ENCODE measurements at regions not wholly inside any gene's neighbourhood (a gene's known extent, or its start where the extent isn't known, plus 50 kb on each side); places are given as distances from the start of the nearest gene placed in this dataset.

DNA sequence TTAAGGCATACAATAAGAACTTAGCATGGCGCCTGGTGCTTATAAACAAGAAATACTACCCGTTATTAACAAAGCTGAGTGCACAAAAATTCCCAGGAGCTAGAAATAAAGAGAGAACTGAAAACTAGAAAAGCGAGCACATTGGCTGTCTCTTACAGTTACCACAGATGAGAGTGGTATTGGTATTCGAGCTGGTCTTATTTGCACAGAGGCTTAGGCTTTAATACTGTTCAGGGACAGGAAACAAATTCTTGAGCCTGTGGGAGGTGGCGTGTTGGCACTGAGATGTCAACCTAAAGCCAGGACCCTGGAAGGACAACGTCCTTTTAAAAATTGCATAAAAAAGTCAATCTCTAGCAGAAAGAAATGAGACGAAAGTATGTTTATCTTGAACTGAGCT is 67.3 kb upstream of the IGFBP2 start:
- DNase-seq (ENCODE audit: low read depth, low spot score), result no peak
- H3K4me3 ChIP-seq (ENCODE audit: low read depth, low read length), result no peak overlapping the region
- in situ Hi-C loops (cut with HindIII; ENCODE audit: low sequenced_read_pairs), result no loop called here

GRCh38 chr2:216568576-216568975 is 64.6 kb upstream of the IGFBP2 start:
- in situ Hi-C loops (cut with HindIII; ENCODE audit: low sequenced_read_pairs), result no loop called here
- no peak overlapping the region for H3K4me3 ChIP-seq (ENCODE audit: low read depth, low read length)

More for the DNA sequence above, 67.3 kb upstream of the IGFBP2 start:
- TF ChIP-seq, protein P1, sequence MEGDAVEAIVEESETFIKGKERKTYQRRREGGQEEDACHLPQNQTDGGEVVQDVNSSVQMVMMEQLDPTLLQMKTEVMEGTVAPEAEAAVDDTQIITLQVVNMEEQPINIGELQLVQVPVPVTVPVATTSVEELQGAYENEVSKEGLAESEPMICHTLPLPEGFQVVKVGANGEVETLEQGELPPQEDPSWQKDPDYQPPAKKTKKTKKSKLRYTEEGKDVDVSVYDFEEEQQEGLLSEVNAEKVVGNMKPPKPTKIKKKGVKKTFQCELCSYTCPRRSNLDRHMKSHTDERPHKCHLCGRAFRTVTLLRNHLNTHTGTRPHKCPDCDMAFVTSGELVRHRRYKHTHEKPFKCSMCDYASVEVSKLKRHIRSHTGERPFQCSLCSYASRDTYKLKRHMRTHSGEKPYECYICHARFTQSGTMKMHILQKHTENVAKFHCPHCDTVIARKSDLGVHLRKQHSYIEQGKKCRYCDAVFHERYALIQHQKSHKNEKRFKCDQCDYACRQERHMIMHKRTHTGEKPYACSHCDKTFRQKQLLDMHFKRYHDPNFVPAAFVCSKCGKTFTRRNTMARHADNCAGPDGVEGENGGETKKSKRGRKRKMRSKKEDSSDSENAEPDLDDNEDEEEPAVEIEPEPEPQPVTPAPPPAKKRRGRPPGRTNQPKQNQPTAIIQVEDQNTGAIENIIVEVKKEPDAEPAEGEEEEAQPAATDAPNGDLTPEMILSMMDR (IDR thresholded peaks at IDR 0.05; ENCODE audit: low read depth, low read length), result no peak

GRCh38 chr2:216569765-216570164 is 63.5 kb upstream of the IGFBP2 start:
- TF ChIP-seq, protein P1 (IDR thresholded peaks at IDR 0.05; ENCODE audit: low read depth, low read length), result no peak
- no peak overlapping the region for H3K4me3 ChIP-seq (ENCODE audit: low read depth, low read length)
- in situ Hi-C loops (cut with HindIII; ENCODE audit: low sequenced_read_pairs), result no loop called here
- DNase-seq (ENCODE audit: low read depth, low spot score), result no peak

More at GRCh38 chr2:216568576-216568975, 64.6 kb upstream of the IGFBP2 start:
- DNase-seq (ENCODE audit: low read depth, low spot score), result no peak
- TF ChIP-seq, protein P1 (IDR thresholded peaks at IDR 0.05; ENCODE audit: low read depth, low read length), result no peak

GRCh38 chr2:216570357-216570756 is 62.9 kb upstream of the IGFBP2 start:
- no peak for DNase-seq (ENCODE audit: low read depth, low spot score)
- in situ Hi-C loops (cut with HindIII; ENCODE audit: low sequenced_read_pairs), result no loop called here
- no peak overlapping the region for H3K4me3 ChIP-seq (ENCODE audit: low read depth, low read length)
- TF ChIP-seq, protein P1 (IDR thresholded peaks at IDR 0.05; ENCODE audit: low read depth, low read length), result no peak

- no peak for DNase-seq (ENCODE audit: low read depth, low spot score)
- in situ Hi-C loops (cut with HindIII; ENCODE audit: low sequenced_read_pairs), result no loop called here
- TF ChIP-seq, protein P1 (IDR thresholded peaks at IDR 0.05; ENCODE audit: low read depth, low read length), result no peak
- no peak overlapping the region for H3K4me3 ChIP-seq (ENCODE audit: low read depth, low read length)
Measured at GRCh38 chr2:216571178-216571908, 61.9 kb upstream of the IGFBP2 start.

DNA sequence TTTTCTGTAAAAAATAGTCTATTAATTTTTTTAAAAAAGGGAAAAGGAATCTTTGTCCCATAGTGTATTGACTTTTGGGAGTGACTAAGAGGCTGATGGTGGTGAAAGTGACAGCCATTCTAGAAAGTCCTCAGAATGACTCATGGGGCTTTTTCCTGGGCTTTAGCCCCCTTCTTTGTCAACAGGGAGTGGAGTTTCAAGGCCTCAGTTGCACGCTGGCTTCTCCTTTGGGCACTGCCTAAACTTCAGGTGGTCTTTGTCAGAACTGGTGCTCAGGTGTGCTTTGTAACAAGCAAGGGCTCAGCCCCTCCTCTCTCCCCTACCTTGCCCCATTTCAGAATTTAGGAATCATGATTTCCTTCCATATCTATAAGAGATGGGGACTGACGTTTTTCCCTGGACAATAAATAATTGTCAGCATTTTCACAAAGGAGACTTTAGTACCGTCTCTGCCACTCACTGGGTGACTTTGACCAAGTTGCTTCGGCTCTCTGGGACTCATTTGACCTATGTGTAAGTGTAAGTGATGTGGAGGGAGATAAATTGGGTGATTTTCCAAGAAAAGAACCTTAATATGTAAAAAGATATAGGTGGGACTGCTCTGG is 61.2 kb upstream of the IGFBP2 start:
- TF ChIP-seq, protein P1 (IDR thresholded peaks at IDR 0.05; ENCODE audit: low read depth, low read length), result no peak
- no peak for DNase-seq (ENCODE audit: low read depth, low spot score)
- in situ Hi-C loops (cut with HindIII; ENCODE audit: low sequenced_read_pairs), result no loop called here
- H3K4me3 ChIP-seq (ENCODE audit: low read depth, low read length), result no peak overlapping the region
